GM12878 (cell line): ENCODE measurements at regions not wholly inside any gene's neighbourhood (a gene's known extent, or its start where the extent isn't known, plus 50 kb on each side); places are given as distances from the start of the nearest gene placed in this dataset.

Source experiments
- CTCF ChIP-seq, 3 experiments: IDR thresholded peaks in 2 of 3; conservative IDR thresholded peaks in 1 of 3; 2 replicates each; pipeline ENCODE4 v1.5.1; 2011; ENCODE audit warnings: low read depth in 3 of 3, low read length in 3 of 3, mild to moderate bottlenecking in 3 of 3, control low read depth in 2 of 3, moderate library complexity in 2 of 3, inconsistent platforms in 1 of 3, mixed read lengths in 1 of 3; ENCODE audit not compliant: control insufficient read depth in 2 of 3, insufficient read depth in 1 of 3; ENCODE audit errors: extremely low read depth in 1 of 3
- HCFC1 ChIP-seq: fragments of 150-350 bp; IDR thresholded peaks from 2 replicates; pipeline ENCODE4 v1.6.1; 2014; ENCODE audit warnings: low read length
- HDAC6 ChIP-seq: fragments of 200-600 bp; sonication (generic); IDR thresholded peaks from one replicate; pipeline ENCODE4 v1.8.0; 2017; ENCODE audit warnings: antibody characterized with exemption; ENCODE audit not compliant: unreplicated experiment
- IKZF1 ChIP-seq: fragments of 450-650 bp; conservative IDR thresholded peaks from 2 replicates; pipeline ENCODE4 v1.6.1; 2017; ENCODE audit warnings: antibody characterized with exemption, mild to moderate bottlenecking

DNA sequence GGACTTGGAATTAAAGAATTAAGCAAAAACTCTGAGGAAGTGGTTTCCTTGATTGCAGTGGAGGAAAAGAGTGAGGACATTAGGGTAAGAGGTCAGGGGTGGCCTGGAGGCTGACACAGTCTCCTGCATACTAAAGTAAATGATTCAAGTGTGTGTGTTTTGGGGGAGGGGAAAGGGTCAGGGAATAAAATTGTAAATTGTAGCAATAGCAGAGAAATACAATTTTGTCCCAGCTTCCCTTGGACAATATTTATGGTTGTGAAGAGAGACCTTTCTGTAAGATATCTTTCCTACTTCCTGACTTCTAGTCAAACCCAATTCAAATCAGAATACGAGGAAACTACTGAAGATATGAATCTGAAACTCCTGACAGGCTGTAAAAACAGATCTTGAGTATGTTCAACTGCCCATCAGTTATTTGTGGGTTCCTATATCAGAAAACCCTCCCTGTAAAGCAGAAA, 143.4 kb upstream of the HMGN3 start:
- TF ChIP-seq HCFC1 = no peak
- no peak for TF ChIP-seq HDAC6
- TF ChIP-seq IKZF1 = no peak
- TF ChIP-seq CTCF (IDR thresholded peaks at IDR 0.05 in 2 of 3, conservative IDR thresholded peaks at IDR 0.05 in 1 of 3; ENCODE audit: control insufficient read depth in 2 of 3, extremely low read depth in 1 of 3, insufficient read depth in 1 of 3, low read depth in 3 of 3, low read length in 3 of 3) = no peak
